WTC11 (cell line): ENCODE measurements at regions not wholly inside any gene's neighbourhood (a gene's known extent, or its start where the extent isn't known, plus 50 kb on each side); places are given as distances from the start of the nearest gene placed in this dataset.

Experiments
- ATAC-seq: fragments of 200-7000 bp; cut with Tn5 transposase; 2 replicates; pipeline ENCODE4 v1.10.0; 2021; ENCODE audit warnings: mild to moderate bottlenecking, moderate library complexity
- CTCF ChIA-PET: fragments of 300-600 bp; sonication (Branson Sonifier 250); formaldehyde crosslinking; loops from one replicate; lab custom pipeline; 2021; ENCODE audit warnings: antibody characterized with exemption; lab: Charles Lee
- POLR2A ChIA-PET: fragments of 350-600 bp; sonication (Branson Sonifier 250); formaldehyde crosslinking; loops from one replicate; lab custom pipeline; 2021; ENCODE audit warnings: antibody characterized with exemption; lab: Charles Lee
- DNase-seq: peaks from one replicate; pipeline ENCODE4 v3.0.0; 2021; ENCODE audit warnings: low spot score
- H3K27ac Mint-ChIP-seq: 2 replicates; pipeline ENCODE4 v1.8.0; 2021; ENCODE audit warnings: mixed read lengths
- H3K27me3 Mint-ChIP-seq: 2 replicates; pipeline ENCODE4 v1.8.0; 2021; ENCODE audit warnings: low read depth, mild to moderate bottlenecking, moderate library complexity, mixed read lengths
- H3K36me3 Mint-ChIP-seq: 2 replicates; pipeline ENCODE4 v1.8.0; 2021; ENCODE audit warnings: mixed read lengths
- H3K4me1 Mint-ChIP-seq: 2 replicates; pipeline ENCODE4 v1.8.0; 2022; ENCODE audit warnings: mixed read lengths
- H3K4me3 Mint-ChIP-seq: 2 replicates; pipeline ENCODE4 v1.8.0; 2021; ENCODE audit warnings: mild to moderate bottlenecking, moderate library complexity, mixed read lengths
- H3K9me3 Mint-ChIP-seq: 2 replicates; pipeline ENCODE4 v1.8.0; 2021; ENCODE audit warnings: mixed read lengths
- ATF1 ChIP-seq: sonication (generic); formaldehyde crosslinking; IDR thresholded peaks from 2 replicates; pipeline ENCODE4 v1.8.1; 2023; ENCODE audit warnings: mild to moderate bottlenecking, moderate library complexity, missing genetic modification reagents
- ESRRA ChIP-seq: sonication (generic); formaldehyde crosslinking; IDR thresholded peaks from 2 replicates; pipeline ENCODE4 v1.8.1; 2022; ENCODE audit warnings: mild to moderate bottlenecking, missing genetic modification reagents, borderline replicate concordance
- FOXJ3 ChIP-seq: sonication (generic); formaldehyde crosslinking; IDR thresholded peaks from 2 replicates; pipeline ENCODE4 v1.9.0; 2021; ENCODE audit warnings: missing genetic modification reagents, mild to moderate bottlenecking, borderline replicate concordance
- FOXP1 ChIP-seq: sonication (generic); formaldehyde crosslinking; IDR thresholded peaks from 2 replicates; pipeline ENCODE4 v1.8.0; 2022; ENCODE audit warnings: missing genetic modification reagents, mild to moderate bottlenecking, moderate library complexity, borderline replicate concordance
- IRF2 ChIP-seq: sonication (generic); formaldehyde crosslinking; IDR thresholded peaks from 2 replicates; pipeline ENCODE4 v1.8.0; 2022; ENCODE audit warnings: low read depth, missing genetic modification reagents, borderline replicate concordance
- RELA ChIP-seq: sonication (generic); formaldehyde crosslinking; IDR thresholded peaks from 2 replicates; pipeline ENCODE4 v1.8.1; 2022; ENCODE audit warnings: missing genetic modification reagents, mild to moderate bottlenecking, borderline replicate concordance
- SMAD3 ChIP-seq: sonication (generic); formaldehyde crosslinking; IDR thresholded peaks from 2 replicates; pipeline ENCODE4 v1.8.0; 2022; ENCODE audit warnings: missing genetic modification reagents, mild to moderate bottlenecking, borderline replicate concordance
- TEAD1 ChIP-seq: sonication (generic); formaldehyde crosslinking; IDR thresholded peaks from 2 replicates; pipeline ENCODE4 v1.8.0; 2022; ENCODE audit warnings: mild to moderate bottlenecking, missing genetic modification reagents
- ZNF138 ChIP-seq: sonication (generic); formaldehyde crosslinking; conservative IDR thresholded peaks from 2 replicates; pipeline ENCODE4 v1.8.1; 2022; ENCODE audit warnings: mild to moderate bottlenecking, moderate library complexity, missing genetic modification reagents
- ZNF317 ChIP-seq: sonication (generic); formaldehyde crosslinking; IDR thresholded peaks from 2 replicates; pipeline ENCODE4 v1.8.1; 2023; ENCODE audit warnings: low read depth, mild to moderate bottlenecking, moderate library complexity, missing genetic modification reagents, borderline replicate concordance
- ZNF396 ChIP-seq: fragments of 250-450 bp; sonication (Bioruptor Pico); IDR thresholded peaks from 2 replicates; pipeline ENCODE4 v1.8.0; 2021; ENCODE audit warnings: mild to moderate bottlenecking, moderate library complexity, borderline replicate concordance
- TF ChIP-seq, protein P1 (sequence below): sonication (generic); formaldehyde crosslinking; IDR thresholded peaks from 2 replicates; pipeline ENCODE4 v1.8.1; 2023; ENCODE audit warnings: mild to moderate bottlenecking, missing genetic modification reagents, borderline replicate concordance
- TF ChIP-seq, protein P2 (sequence below): fragments of 250-450 bp; sonication (Bioruptor Pico); IDR thresholded peaks from 2 replicates; pipeline ENCODE4 v2.1.2; 2022; ENCODE audit warnings: mild to moderate bottlenecking, moderate library complexity
- TF ChIP-seq, protein P3 (sequence below): fragments of 200-600 bp; IDR thresholded peaks from 2 replicates; pipeline ENCODE4 v1.8.0; 2022; ENCODE audit warnings: antibody characterized with exemption
- TF ChIP-seq, protein P4 (sequence below): sonication (generic); formaldehyde crosslinking; IDR thresholded peaks from 2 replicates; pipeline ENCODE4 v1.8.0; 2023; ENCODE audit warnings: missing genetic modification reagents, mild to moderate bottlenecking, borderline replicate concordance
- TF ChIP-seq, protein P5 (sequence below): sonication (generic); formaldehyde crosslinking; IDR thresholded peaks from 2 replicates; pipeline ENCODE4 v1.8.1; 2022; ENCODE audit warnings: low read depth, mild to moderate bottlenecking, moderate library complexity, missing genetic modification reagents, borderline replicate concordance

DNA sequence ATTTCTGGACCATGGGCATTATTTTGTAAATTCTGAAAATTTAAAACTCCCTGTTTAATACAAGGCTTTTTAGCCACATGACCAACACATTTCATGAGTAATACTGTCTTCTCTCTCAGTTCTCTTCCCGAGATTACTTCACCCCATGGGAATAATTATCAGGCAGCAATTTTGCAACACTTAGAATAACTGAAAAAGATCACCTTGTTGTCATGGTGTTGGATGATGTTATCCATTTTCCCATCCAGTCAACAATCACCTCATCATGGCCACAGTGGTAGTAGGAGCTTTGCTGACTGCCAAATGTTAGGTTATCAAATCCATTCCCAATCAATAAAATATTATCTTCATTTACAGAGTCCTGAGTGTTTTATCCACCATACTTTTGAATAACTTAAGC, 354.9 kb upstream of the ISL1 start (continued):
- TF ChIP-seq, protein P1, sequence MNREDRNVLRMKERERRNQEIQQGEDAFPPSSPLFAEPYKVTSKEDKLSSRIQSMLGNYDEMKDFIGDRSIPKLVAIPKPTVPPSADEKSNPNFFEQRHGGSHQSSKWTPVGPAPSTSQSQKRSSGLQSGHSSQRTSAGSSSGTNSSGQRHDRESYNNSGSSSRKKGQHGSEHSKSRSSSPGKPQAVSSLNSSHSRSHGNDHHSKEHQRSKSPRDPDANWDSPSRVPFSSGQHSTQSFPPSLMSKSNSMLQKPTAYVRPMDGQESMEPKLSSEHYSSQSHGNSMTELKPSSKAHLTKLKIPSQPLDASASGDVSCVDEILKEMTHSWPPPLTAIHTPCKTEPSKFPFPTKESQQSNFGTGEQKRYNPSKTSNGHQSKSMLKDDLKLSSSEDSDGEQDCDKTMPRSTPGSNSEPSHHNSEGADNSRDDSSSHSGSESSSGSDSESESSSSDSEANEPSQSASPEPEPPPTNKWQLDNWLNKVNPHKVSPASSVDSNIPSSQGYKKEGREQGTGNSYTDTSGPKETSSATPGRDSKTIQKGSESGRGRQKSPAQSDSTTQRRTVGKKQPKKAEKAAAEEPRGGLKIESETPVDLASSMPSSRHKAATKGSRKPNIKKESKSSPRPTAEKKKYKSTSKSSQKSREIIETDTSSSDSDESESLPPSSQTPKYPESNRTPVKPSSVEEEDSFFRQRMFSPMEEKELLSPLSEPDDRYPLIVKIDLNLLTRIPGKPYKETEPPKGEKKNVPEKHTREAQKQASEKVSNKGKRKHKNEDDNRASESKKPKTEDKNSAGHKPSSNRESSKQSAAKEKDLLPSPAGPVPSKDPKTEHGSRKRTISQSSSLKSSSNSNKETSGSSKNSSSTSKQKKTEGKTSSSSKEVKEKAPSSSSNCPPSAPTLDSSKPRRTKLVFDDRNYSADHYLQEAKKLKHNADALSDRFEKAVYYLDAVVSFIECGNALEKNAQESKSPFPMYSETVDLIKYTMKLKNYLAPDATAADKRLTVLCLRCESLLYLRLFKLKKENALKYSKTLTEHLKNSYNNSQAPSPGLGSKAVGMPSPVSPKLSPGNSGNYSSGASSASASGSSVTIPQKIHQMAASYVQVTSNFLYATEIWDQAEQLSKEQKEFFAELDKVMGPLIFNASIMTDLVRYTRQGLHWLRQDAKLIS (CRISPR knock-in tag), result no peak

DNA sequence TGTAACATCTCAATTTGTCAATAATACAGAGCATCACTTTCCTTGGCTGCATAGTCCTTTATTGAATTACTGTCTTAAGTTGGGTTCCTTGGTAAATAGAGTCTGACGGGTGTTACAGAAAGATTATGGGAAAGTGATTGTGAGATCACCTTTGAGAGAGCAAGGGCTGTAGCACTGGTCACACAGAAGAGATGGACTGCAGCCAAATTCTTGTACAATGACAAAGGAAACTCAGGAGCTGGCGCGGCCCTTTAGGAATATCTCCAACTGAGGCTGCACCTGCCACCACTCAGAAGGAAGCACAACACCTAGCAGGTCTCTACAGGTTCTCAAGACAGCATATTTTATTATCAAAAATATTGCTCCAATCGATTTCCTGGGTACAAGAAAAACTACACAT, 350.0 kb upstream of the ISL1 start:
- ChIA-PET POLR2A (no interaction called here), CTCF (interaction anchor here (1.0 kb wide), 1 partner anchor 111 kb away, joined by 3 read pairs; no protein-coding TSS in a partner anchor)
- no peak overlapping the region for H3K27ac Mint-ChIP-seq
- ATAC-seq (no peak), DNase-seq (no peak)
- H3K4me1 Mint-ChIP-seq, result peaks cover 7% of the 10 kb centered on the region
- no peaks in the 10 kb centered on the region for H3K36me3 Mint-ChIP-seq
- no peak for TF ChIP-seq SMAD3 (CRISPR knock-in tag)
- no peak for TF ChIP-seq FOXJ3 (CRISPR knock-in tag)
- TF ChIP-seq, protein P2, sequence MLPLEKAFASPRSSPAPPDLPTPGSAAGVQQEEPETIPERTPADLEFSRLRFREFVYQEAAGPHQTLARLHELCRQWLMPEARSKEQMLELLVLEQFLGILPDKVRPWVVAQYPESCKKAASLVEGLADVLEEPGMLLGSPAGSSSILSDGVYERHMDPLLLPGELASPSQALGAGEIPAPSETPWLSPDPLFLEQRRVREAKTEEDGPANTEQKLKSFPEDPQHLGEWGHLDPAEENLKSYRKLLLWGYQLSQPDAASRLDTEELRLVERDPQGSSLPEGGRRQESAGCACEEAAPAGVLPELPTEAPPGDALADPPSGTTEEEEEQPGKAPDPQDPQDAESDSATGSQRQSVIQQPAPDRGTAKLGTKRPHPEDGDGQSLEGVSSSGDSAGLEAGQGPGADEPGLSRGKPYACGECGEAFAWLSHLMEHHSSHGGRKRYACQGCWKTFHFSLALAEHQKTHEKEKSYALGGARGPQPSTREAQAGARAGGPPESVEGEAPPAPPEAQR (CRISPR knock-in tag), result no peak
- TF ChIP-seq, protein P3, sequence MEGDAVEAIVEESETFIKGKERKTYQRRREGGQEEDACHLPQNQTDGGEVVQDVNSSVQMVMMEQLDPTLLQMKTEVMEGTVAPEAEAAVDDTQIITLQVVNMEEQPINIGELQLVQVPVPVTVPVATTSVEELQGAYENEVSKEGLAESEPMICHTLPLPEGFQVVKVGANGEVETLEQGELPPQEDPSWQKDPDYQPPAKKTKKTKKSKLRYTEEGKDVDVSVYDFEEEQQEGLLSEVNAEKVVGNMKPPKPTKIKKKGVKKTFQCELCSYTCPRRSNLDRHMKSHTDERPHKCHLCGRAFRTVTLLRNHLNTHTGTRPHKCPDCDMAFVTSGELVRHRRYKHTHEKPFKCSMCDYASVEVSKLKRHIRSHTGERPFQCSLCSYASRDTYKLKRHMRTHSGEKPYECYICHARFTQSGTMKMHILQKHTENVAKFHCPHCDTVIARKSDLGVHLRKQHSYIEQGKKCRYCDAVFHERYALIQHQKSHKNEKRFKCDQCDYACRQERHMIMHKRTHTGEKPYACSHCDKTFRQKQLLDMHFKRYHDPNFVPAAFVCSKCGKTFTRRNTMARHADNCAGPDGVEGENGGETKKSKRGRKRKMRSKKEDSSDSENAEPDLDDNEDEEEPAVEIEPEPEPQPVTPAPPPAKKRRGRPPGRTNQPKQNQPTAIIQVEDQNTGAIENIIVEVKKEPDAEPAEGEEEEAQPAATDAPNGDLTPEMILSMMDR, result no peak
- TF ChIP-seq, protein P4, sequence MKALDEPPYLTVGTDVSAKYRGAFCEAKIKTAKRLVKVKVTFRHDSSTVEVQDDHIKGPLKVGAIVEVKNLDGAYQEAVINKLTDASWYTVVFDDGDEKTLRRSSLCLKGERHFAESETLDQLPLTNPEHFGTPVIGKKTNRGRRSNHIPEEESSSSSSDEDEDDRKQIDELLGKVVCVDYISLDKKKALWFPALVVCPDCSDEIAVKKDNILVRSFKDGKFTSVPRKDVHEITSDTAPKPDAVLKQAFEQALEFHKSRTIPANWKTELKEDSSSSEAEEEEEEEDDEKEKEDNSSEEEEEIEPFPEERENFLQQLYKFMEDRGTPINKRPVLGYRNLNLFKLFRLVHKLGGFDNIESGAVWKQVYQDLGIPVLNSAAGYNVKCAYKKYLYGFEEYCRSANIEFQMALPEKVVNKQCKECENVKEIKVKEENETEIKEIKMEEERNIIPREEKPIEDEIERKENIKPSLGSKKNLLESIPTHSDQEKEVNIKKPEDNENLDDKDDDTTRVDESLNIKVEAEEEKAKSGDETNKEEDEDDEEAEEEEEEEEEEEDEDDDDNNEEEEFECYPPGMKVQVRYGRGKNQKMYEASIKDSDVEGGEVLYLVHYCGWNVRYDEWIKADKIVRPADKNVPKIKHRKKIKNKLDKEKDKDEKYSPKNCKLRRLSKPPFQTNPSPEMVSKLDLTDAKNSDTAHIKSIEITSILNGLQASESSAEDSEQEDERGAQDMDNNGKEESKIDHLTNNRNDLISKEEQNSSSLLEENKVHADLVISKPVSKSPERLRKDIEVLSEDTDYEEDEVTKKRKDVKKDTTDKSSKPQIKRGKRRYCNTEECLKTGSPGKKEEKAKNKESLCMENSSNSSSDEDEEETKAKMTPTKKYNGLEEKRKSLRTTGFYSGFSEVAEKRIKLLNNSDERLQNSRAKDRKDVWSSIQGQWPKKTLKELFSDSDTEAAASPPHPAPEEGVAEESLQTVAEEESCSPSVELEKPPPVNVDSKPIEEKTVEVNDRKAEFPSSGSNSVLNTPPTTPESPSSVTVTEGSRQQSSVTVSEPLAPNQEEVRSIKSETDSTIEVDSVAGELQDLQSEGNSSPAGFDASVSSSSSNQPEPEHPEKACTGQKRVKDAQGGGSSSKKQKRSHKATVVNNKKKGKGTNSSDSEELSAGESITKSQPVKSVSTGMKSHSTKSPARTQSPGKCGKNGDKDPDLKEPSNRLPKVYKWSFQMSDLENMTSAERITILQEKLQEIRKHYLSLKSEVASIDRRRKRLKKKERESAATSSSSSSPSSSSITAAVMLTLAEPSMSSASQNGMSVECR (CRISPR knock-in tag), result no peak
- no peak for TF ChIP-seq ZNF138 (CRISPR knock-in tag)
- no peak for TF ChIP-seq IRF2 (CRISPR knock-in tag)
- TF ChIP-seq FOXP1 (CRISPR knock-in tag), result no peak
- no peak for TF ChIP-seq ATF1
- no peak for TF ChIP-seq TEAD1 (CRISPR knock-in tag)
- no peak for TF ChIP-seq ZNF396
- no peak for TF ChIP-seq RELA (CRISPR knock-in tag)
- TF ChIP-seq, protein P5, sequence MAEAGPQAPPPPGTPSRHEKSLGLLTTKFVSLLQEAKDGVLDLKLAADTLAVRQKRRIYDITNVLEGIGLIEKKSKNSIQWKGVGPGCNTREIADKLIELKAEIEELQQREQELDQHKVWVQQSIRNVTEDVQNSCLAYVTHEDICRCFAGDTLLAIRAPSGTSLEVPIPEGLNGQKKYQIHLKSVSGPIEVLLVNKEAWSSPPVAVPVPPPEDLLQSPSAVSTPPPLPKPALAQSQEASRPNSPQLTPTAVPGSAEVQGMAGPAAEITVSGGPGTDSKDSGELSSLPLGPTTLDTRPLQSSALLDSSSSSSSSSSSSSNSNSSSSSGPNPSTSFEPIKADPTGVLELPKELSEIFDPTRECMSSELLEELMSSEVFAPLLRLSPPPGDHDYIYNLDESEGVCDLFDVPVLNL (CRISPR knock-in tag), result no peak
- TF ChIP-seq ZNF317, result no peak
- TF ChIP-seq ESRRA (CRISPR knock-in tag), result no peak
- H3K27me3 Mint-ChIP-seq, result no peaks in the 10 kb centered on the region
- H3K9me3 Mint-ChIP-seq, result no peaks in the 10 kb centered on the region
- no peak overlapping the region for H3K4me3 Mint-ChIP-seq
